ENCODE measurements at regions not wholly inside any gene's neighbourhood (a gene's known extent, or its start where the extent isn't known, plus 50 kb on each side); places are given as distances from the start of the nearest gene placed in this dataset.

GRCh38 chr5:74560245-74560644 is 80.3 kb downstream of the ENC1 start:
- H3K9me3 Mint-ChIP-seq, result no peaks in the 10 kb centered on the region
- intact Hi-C loops (cut with micrococcal nuclease), result no loop called here
- no peak for ATAC-seq (ENCODE audit: low read depth)
- TF ChIP-seq CTCF (IDR thresholded peaks at IDR 0.05), result no peak
- no peak for DNase-seq
- H3K27me3 Mint-ChIP-seq, result peaks cover 1% of the 10 kb centered on the region
- H3K4me3 Mint-ChIP-seq, result no peak overlapping the region
- CTCF ChIA-PET, result no interaction called here
- H3K4me1 Mint-ChIP-seq, result no peaks in the 10 kb centered on the region
- no peak overlapping the region for H3K27ac Mint-ChIP-seq
- H3K36me3 Mint-ChIP-seq (ENCODE audit: low read depth), result no peaks in the 10 kb centered on the region
- POLR2A ChIA-PET, result no interaction called here

- Mint-ChIP-seq H3K27me3 (peaks cover 8% of the 10 kb centered on the region), H3K4me3 (no peak overlapping the region), H3K36me3 (ENCODE audit: low read depth) (no peaks in the 10 kb centered on the region), H3K27ac (no peak overlapping the region), H3K9me3 (no peaks in the 10 kb centered on the region), H3K4me1 (no peaks in the 10 kb centered on the region)
- DNase-seq, result no peak
- no peak for TF ChIP-seq CTCF (IDR thresholded peaks at IDR 0.05)
- no peak for ATAC-seq (ENCODE audit: low read depth)
- intact Hi-C loops (cut with micrococcal nuclease), result no loop called here
- ChIA-PET CTCF (no interaction called here), POLR2A (no interaction called here)
Measured at GRCh38 chr5:74556631-74557595, 83.6 kb downstream of the ENC1 start.

- H3K27ac Mint-ChIP-seq, result no peak overlapping the region
- peaks cover 8% of the 10 kb centered on the region for H3K27me3 Mint-ChIP-seq
- ChIA-PET POLR2A (no interaction called here), CTCF (no interaction called here)
- no peaks in the 10 kb centered on the region for H3K36me3 Mint-ChIP-seq (ENCODE audit: low read depth)
- TF ChIP-seq CTCF (IDR thresholded peaks at IDR 0.05), result no peak
- DNase-seq (no peak), ATAC-seq (ENCODE audit: low read depth) (no peak)
- H3K9me3 Mint-ChIP-seq, result no peaks in the 10 kb centered on the region
- H3K4me3 Mint-ChIP-seq, result no peak overlapping the region
- H3K4me1 Mint-ChIP-seq, result no peaks in the 10 kb centered on the region
- intact Hi-C loops (cut with micrococcal nuclease), result no loop called here
Measured at GRCh38 chr5:74556006-74556405, 84.5 kb downstream of the ENC1 start.

- DNase-seq (no peak), ATAC-seq (ENCODE audit: low read depth) (no peak)
- TF ChIP-seq CTCF (IDR thresholded peaks at IDR 0.05), result no peak
- no peak overlapping the region for H3K4me3 Mint-ChIP-seq
- H3K27me3 Mint-ChIP-seq, result peaks cover 8% of the 10 kb centered on the region
- no peaks in the 10 kb centered on the region for H3K36me3 Mint-ChIP-seq (ENCODE audit: low read depth)
- no peaks in the 10 kb centered on the region for H3K9me3 Mint-ChIP-seq
- POLR2A ChIA-PET, result no interaction called here
- intact Hi-C loops (cut with micrococcal nuclease), result no loop called here
- CTCF ChIA-PET, result no interaction called here
- no peaks in the 10 kb centered on the region for H3K4me1 Mint-ChIP-seq
- no peak overlapping the region for H3K27ac Mint-ChIP-seq
Measured at GRCh38 chr5:74552101-74552500, 88.4 kb downstream of the ENC1 start.

- H3K27me3 Mint-ChIP-seq, result peaks cover 8% of the 10 kb centered on the region
- no peaks in the 10 kb centered on the region for H3K4me1 Mint-ChIP-seq
- TF ChIP-seq CTCF (IDR thresholded peaks at IDR 0.05), result no peak
- H3K36me3 Mint-ChIP-seq (ENCODE audit: low read depth), result no peaks in the 10 kb centered on the region
- no peak overlapping the region for H3K27ac Mint-ChIP-seq
- POLR2A ChIA-PET, result no interaction called here
- no peaks in the 10 kb centered on the region for H3K9me3 Mint-ChIP-seq
- intact Hi-C loops (cut with micrococcal nuclease), result no loop called here
- CTCF ChIA-PET, result no interaction called here
- ATAC-seq (ENCODE audit: low read depth), result no peak
- no peak overlapping the region for H3K4me3 Mint-ChIP-seq
- no peak for DNase-seq
Measured at GRCh38 chr5:74550927-74551326, 89.6 kb downstream of the ENC1 start.

Measured in activated B cell treated with CpG ODN at 0.5 μM for 24 hours (primary cell).